ENCODE measurements at regions not wholly inside any gene's neighbourhood (a gene's known extent, or its start where the extent isn't known, plus 50 kb on each side); places are given as distances from the start of the nearest gene placed in this dataset.

DNA sequence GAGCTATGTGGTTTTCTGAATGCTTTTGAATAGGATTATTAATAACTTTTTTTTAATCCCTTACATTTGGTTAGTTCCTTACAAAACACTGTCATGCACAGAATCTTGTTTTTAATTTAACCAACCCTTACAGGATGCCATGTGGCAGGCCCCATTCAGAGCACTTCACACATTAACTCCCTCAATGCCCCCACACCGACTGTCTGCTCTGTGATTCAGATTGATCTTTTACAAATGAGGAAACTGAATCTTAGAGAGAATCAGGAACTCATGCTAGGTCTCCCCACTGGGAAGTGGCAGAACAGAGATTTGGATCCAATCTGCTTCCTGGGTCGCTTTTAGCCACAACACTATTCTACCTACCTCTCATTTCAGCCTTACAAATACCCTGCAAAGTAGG, 195.8 kb upstream of the NPVF start:
- no peak overlapping the region for H3K27ac ChIP-seq (ENCODE audit: low read depth, low read length, poor library complexity, severe bottlenecking)
- DNase-seq (ENCODE audit: low spot score) = no peak
- H3K4me3 ChIP-seq (ENCODE audit: low read depth, low read length, poor library complexity, severe bottlenecking) = no peak overlapping the region
- CTCF ChIA-PET = no interaction called here
- no peaks in the 10 kb centered on the region for H3K4me1 ChIP-seq (ENCODE audit: insufficient read depth, low read length, poor library complexity, severe bottlenecking)
- peaks cover 72% of the 10 kb centered on the region for H3K27me3 ChIP-seq (replicated peaks; ENCODE audit: insufficient read depth, low read depth, low read length, poor library complexity)
- POLR2A ChIA-PET (ENCODE audit: low non-redundant PET) = no interaction called here
- intact Hi-C loops (cut with micrococcal nuclease; ENCODE audit: unreplicated experiment) = no loop called here
- no peaks in the 10 kb centered on the region for H3K36me3 ChIP-seq (ENCODE audit: insufficient read depth, low read length, poor library complexity, severe bottlenecking)
- H3K9me3 ChIP-seq (ENCODE audit: low read depth, low read length, poor library complexity, severe bottlenecking) = no peaks in the 10 kb centered on the region
- BruUV-seq (replicated peaks) = no TSS peak
- TF ChIP-seq, protein P1, sequence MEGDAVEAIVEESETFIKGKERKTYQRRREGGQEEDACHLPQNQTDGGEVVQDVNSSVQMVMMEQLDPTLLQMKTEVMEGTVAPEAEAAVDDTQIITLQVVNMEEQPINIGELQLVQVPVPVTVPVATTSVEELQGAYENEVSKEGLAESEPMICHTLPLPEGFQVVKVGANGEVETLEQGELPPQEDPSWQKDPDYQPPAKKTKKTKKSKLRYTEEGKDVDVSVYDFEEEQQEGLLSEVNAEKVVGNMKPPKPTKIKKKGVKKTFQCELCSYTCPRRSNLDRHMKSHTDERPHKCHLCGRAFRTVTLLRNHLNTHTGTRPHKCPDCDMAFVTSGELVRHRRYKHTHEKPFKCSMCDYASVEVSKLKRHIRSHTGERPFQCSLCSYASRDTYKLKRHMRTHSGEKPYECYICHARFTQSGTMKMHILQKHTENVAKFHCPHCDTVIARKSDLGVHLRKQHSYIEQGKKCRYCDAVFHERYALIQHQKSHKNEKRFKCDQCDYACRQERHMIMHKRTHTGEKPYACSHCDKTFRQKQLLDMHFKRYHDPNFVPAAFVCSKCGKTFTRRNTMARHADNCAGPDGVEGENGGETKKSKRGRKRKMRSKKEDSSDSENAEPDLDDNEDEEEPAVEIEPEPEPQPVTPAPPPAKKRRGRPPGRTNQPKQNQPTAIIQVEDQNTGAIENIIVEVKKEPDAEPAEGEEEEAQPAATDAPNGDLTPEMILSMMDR (conservative IDR thresholded peaks at IDR 0.05; ENCODE audit: low read depth, low read length) = no peak
- no peak for TF ChIP-seq EZH2 (IDR thresholded peaks at IDR 0.05; ENCODE audit: borderline replicate concordance, low read depth, low read length, poor library complexity, severe bottlenecking)

DNA sequence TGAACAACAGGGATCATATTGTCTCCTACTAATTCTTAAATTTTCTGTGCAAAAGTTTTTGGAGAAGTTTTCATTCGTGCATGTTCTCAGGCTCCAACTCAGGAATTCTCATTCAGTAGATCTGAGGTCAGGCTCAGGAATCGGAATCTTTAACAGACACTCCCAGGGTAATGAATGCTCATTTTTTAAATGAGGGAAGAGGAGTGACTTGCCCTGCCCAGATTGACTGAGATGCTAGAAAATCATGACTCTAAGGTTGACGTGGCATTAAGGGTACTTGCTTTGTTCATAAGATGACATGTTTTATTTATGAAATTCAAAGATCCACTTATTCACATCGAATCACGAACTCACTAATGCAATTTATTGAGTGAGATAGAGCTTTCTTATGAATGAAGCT, 196.6 kb upstream of the NPVF start:
- TF ChIP-seq, protein P1 (conservative IDR thresholded peaks at IDR 0.05; ENCODE audit: low read depth, low read length) = no peak
- no peak for TF ChIP-seq EZH2 (IDR thresholded peaks at IDR 0.05; ENCODE audit: borderline replicate concordance, low read depth, low read length, poor library complexity, severe bottlenecking)
- H3K27me3 ChIP-seq (replicated peaks; ENCODE audit: insufficient read depth, low read depth, low read length, poor library complexity) = peaks cover 74% of the 10 kb centered on the region
- no peak overlapping the region for H3K27ac ChIP-seq (ENCODE audit: low read depth, low read length, poor library complexity, severe bottlenecking)
- no peaks in the 10 kb centered on the region for H3K4me1 ChIP-seq (ENCODE audit: insufficient read depth, low read length, poor library complexity, severe bottlenecking)
- DNase-seq (ENCODE audit: low spot score) = no peak
- no TSS peak for BruUV-seq (replicated peaks)
- no peak overlapping the region for H3K4me3 ChIP-seq (ENCODE audit: low read depth, low read length, poor library complexity, severe bottlenecking)
- ChIA-PET POLR2A (ENCODE audit: low non-redundant PET) (no interaction called here), CTCF (no interaction called here)
- intact Hi-C loops (cut with micrococcal nuclease; ENCODE audit: unreplicated experiment) = no loop called here
- no peaks in the 10 kb centered on the region for H3K9me3 ChIP-seq (ENCODE audit: low read depth, low read length, poor library complexity, severe bottlenecking)
- no peaks in the 10 kb centered on the region for H3K36me3 ChIP-seq (ENCODE audit: insufficient read depth, low read length, poor library complexity, severe bottlenecking)

DNA sequence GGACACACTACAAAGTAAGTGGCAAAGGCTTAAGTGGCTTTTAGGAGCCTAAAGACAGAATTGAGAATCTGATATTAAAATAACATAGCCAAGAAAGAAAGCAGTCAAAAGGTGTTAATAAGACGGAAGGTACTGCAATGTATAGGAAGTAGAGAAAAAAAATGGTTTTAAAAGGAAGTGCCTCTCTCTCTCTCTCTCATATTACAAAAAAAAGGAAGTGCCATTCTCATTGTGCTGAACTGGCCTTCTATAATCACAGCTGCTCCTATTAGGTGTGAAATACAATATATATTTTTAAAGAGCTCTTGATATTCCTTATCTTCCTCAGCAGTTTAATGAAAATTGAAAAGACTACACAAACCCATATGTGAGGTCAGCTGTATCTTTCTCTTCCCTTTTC, 199.4 kb upstream of the NPVF start:
- no peak for TF ChIP-seq EZH2 (IDR thresholded peaks at IDR 0.05; ENCODE audit: borderline replicate concordance, low read depth, low read length, poor library complexity, severe bottlenecking)
- TF ChIP-seq, protein P1 (conservative IDR thresholded peaks at IDR 0.05; ENCODE audit: low read depth, low read length) = no peak
- Histone ChIP-seq H3K27me3 (replicated peaks; ENCODE audit: insufficient read depth, low read depth, low read length, poor library complexity) (peaks cover 70% of the 10 kb centered on the region), H3K36me3 (ENCODE audit: insufficient read depth, low read length, poor library complexity, severe bottlenecking) (no peaks in the 10 kb centered on the region), H3K4me1 (ENCODE audit: insufficient read depth, low read length, poor library complexity, severe bottlenecking) (no peaks in the 10 kb centered on the region), H3K9me3 (ENCODE audit: low read depth, low read length, poor library complexity, severe bottlenecking) (no peaks in the 10 kb centered on the region), H3K27ac (ENCODE audit: low read depth, low read length, poor library complexity, severe bottlenecking) (no peak overlapping the region), H3K4me3 (ENCODE audit: low read depth, low read length, poor library complexity, severe bottlenecking) (no peak overlapping the region)
- POLR2A ChIA-PET (ENCODE audit: low non-redundant PET) = no interaction called here
- CTCF ChIA-PET = no interaction called here
- BruUV-seq (replicated peaks) = no TSS peak
- DNase-seq (ENCODE audit: low spot score) = no peak
- intact Hi-C loops (cut with micrococcal nuclease; ENCODE audit: unreplicated experiment) = no loop called here
